ENCODE measurements at regions not wholly inside any gene's neighbourhood (a gene's known extent, or its start where the extent isn't known, plus 50 kb on each side); places are given as distances from the start of the nearest gene placed in this dataset. TPM values are rescaled to one million over a fixed set of nuclear protein-coding genes. Genes with fewer than 3 reads are reported as not detected.
"Not testable (repeated sequence)": the region's sequence is repeated elsewhere in the genome, so short reads cannot be mapped to it uniquely, and the experiment has no call there.

- H3K4me1 ChIP-seq (ENCODE audit: insufficient read depth), result no peaks in the 10 kb centered on the region
- no peaks in the 10 kb centered on the region for H3K9me3 ChIP-seq
- 95% methylated on average over 3 of the region's 3 CpGs for WGBS, 3 donors
- no peak overlapping the region for H3K27ac ChIP-seq
- H3K36me3 ChIP-seq, result no peaks in the 10 kb centered on the region
- intact Hi-C loops (cut with DNase I), result no loop called here
- H3K27me3 ChIP-seq, result no peaks in the 10 kb centered on the region
- H3K4me3 ChIP-seq, result no peak overlapping the region
- TF ChIP-seq CTCF (IDR thresholded peaks at IDR 0.05) (no peak), EP300 (IDR thresholded peaks at IDR 0.05) (no peak), POLR2A (IDR thresholded peaks at IDR 0.05) (no peak)
- no peak for DNase-seq
These were observed 143.8 kb downstream of the AVL9 start for GRCh38 chr7:32639122-32639521.

GRCh38 chr7:32638479-32639121, 143.3 kb downstream of the AVL9 start:
- H3K4me3 ChIP-seq; H3K9me3 ChIP-seq; H3K27me3 ChIP-seq; H3K4me1 ChIP-seq (ENCODE audit: insufficient read depth); H3K27ac ChIP-seq; H3K36me3 ChIP-seq; DNase-seq; intact Hi-C loops (cut with DNase I): not testable (repeated sequence)
- 88 to 91% (median 90%) methylated on average over 1 of the region's 1 CpG for WGBS, 3 donors

Small RNA genes lying in the stretch of these regions (microRNA-seq; reads per million reads assigned to microRNA genes)
- gene MIR550A2, result 0 reads per million in 3 donors
- gene MIR550B2, result 0 reads per million in 3 donors

Small RNA genes lying in the stretch of these regions (small RNA-seq; reads per million reads assigned to genes)
- gene AC018645.1 (not detected), gene MIR550A2 (not detected), gene RF00322 (not detected)
